GM19467 (cell line): ENCODE measurements at regions not wholly inside any gene's neighbourhood (a gene's known extent, or its start where the extent isn't known, plus 50 kb on each side); places are given as distances from the start of the nearest gene placed in this dataset.

ENCODE experiments used
- ATAC-seq: cut with Tn5 transposase; IDR thresholded peaks from one replicate; pipeline ENCODE4 v1.9.1; 2021; ENCODE audit warnings: mild to moderate bottlenecking, moderate library complexity; ENCODE audit not compliant: unreplicated experiment

DNA sequence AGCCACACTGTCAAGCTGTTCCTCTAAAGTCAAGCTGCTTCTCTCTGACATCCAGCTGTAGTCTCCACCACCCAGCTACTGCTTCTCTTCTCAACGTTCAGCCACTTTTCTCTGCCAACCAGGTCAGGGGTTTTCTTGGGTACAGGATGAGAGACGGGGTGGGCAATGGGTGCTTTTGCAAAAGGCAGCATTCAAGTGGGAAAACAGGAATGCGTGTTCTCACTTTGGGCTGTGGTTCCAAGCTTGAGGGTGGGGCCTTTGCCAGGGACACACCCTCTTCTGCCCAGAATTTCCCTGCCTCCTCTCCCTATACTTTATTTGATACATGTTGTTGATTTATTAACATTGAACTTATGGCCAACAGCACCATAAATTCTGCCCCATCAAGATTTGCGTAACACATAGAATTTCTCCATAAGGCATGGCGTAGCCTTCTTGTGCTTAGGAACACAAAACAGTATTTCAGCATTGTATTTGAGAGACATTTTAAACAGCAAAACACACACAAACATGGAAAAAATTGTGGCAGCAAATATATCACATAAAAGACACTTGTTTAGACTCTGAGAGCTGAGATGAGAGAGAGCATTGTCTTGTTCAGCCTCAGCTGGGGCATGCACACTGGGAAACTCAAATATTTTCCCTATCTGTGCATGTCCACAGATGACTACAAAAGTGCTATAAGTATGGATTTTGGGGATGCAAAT is 392.8 kb downstream of the SLITRK6 start:
- no peak for ATAC-seq

- no peak for ATAC-seq
Observed at GRCh38 chr13:85405316-85405897, 393.8 kb downstream of the SLITRK6 start.

DNA sequence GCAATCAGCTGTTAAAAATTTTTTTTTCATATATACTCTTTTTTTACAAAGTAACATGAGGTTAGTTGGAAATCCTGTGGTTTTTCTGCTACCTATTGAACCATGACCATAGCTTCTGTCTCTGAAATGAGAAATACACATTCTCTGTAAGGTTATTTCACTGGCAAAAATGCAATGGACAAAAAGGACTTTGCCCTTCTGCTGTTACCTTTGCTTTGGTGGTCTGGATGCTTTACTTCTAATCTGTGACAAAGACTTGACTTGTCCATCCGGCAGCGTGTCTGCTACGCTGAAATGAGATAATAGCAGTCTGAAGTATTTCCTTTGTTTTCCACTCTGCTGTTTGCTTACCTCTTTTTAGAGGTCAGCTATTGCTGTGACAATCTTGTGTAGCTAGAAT is 412.8 kb downstream of the SLITRK6 start:
- no peak for ATAC-seq

- ATAC-seq = no peak
Observed at GRCh38 chr13:85383291-85383690, 415.9 kb downstream of the SLITRK6 start.

DNA sequence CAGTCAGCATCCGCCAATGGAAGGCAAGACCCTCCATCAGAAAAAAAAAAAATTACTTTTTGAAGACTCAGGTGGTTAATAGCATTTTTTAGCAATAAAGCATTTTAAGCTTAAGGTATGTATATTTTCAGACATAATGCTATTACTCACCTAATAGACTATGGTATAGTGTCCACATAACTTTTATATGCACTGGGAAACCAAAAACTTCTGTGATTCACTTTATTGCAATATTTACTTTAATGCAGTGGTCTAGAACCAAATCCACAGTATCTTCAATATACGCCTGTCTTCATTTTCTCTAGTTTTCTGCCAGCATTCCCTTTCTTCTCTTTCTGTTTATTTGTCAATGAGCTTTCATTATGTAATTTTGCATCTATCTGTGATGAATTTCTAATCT is 418.1 kb downstream of the SLITRK6 start:
- no peak for ATAC-seq

- ATAC-seq = no peak
Observed at GRCh38 chr13:85379991-85380390, 419.2 kb downstream of the SLITRK6 start.

DNA sequence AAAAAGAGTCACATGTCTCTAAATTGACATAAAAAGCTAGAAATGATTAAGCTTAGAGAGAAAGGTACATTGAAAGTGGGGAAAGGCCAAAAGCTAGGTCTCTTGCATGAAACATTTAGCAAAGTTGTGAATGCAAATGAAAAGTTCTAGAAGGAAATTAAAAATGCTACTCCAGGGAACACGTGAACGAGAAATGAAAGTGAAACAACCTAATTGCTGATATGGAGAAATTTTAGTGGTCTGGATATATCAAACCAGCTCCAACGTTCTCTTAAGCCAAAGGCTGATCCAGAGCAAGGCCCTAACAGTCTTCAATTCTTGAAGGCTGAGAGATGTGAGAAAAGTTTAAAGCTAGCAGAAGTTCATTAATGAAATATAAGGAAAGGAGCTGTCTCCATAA is 419.8 kb downstream of the SLITRK6 start:
- no peak for ATAC-seq

DNA sequence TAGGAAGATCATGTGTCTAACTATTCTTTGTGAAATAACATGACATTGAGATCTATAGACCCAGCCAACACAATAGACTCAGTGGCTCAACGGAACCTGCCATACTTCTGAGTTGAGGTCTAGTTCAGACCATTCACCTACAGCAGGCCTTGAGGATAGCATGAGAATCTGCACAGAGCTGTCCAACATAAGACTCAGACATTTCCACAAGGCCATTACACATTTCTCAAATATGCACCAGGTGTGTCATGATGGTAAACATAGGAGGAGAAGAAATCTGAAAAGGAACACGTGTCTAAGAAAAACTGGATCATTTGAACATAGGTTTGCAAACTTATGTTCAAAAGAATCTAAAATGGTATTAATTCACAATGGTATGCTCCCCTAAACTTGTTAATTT is 421.4 kb downstream of the SLITRK6 start:
- ATAC-seq = no peak

GRCh38 chr13:85373322-85373721 is 425.9 kb downstream of the SLITRK6 start:
- no peak for ATAC-seq

DNA sequence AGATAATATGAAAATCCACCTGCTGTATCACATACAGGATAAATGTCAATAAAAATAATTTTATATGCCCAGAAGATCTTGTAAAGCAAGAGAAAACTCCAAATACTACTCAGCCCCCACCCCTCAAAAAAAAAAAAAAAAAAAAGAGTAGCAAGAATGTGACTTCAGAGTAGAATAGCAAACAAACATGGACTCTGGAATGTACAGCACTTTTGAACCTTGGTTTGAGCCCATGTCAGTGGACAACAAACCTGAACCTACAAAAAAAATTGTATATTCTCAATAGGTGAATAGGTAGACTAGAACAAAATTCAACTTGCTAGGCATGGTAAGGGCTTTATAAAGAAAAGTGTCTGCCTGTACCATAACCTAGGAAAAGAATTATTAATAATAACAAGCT is 428.0 kb downstream of the SLITRK6 start:
- no peak for ATAC-seq

DNA sequence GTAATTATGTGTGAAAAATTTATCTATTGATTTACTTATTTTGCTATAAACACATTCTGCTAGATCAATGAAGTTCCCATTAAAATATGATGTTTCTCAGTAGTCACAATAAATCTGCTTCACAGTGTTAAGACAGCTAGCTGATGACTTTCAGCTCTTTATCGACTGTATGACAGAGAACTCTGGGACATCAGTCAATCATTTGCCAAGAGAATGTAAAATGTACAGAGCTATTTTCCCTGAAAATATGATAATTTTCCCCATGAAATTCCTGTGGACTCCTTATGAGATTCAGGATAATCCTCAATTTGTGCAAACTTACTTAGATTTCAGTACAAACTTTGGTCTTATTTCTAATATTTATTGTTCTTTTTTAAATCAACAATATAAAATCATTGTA is 430.5 kb downstream of the SLITRK6 start:
- ATAC-seq = no peak

DNA sequence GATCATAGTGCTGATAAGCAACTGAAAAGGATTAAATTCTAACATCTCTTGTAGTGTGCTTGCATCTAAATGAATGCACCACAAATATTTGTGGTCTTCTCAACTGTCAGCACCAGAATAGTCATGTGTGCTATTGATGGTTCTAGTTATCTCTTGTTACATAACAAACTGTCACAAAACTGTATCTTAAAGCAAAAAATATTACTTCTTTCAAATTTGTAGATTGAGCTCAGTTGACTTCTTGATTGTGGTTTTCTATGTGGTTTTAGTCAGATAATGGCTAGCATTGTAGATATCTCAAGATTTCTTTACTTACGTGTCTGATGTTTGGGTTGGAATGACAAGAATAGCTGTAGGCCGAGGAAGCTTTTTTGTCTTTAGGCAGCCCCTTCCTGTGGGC is 431.3 kb downstream of the SLITRK6 start:
- ATAC-seq = no peak

DNA sequence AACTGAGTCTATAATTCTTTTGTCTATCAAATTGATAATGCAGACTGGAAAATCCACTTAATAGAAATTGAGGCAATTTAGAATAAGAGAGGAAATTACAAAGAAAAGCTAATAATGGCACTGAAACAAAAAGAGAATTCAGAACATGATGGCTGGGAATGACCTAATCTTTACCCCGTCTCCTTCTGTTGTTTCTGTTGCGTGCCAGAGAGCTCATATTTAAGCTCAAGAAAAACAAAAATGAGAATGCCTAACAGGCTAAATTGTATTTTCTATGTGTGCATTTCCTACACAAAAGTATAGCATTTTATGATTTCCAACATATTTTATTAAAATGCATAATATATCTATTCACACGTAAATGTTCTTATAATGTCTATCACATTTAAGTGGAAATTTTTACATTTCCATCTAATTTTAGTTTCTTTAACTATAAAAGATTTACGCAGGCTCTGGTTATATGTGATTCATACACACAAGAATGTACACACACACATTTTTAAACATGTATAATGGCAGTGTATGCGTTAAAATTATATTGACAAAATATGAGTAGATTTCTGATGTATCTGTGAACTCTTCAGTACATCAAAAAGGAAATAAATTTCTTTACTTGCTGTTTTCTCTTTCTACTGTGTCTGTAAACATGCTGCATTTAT is 432.3 kb downstream of the SLITRK6 start:
- ATAC-seq = no peak

GRCh38 chr13:85363504-85363903 is 435.7 kb downstream of the SLITRK6 start:
- no peak for ATAC-seq

GRCh38 chr13:85362980-85363379 is 436.2 kb downstream of the SLITRK6 start:
- ATAC-seq = no peak

DNA sequence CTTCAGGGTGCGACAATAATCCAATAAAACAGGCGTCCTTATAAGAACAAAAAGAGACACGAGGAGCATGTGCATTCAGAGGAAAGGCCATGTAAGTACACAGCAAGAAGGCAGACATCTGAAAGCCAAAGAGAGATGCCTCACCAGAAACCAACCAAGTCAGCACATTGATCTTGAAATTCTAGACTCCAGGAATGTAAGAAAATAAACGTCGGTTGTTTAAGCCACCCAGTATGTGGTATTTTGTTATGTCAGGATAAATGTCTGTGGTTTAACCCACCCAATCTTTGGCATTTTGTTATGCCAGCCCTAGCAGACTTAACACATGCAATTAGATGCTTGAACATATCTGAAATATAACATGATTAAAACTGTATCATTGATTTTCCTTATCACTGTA is 452.0 kb downstream of the SLITRK6 start:
- no peak for ATAC-seq

GRCh38 chr13:85334187-85334586 is 465.0 kb downstream of the SLITRK6 start:
- no peak for ATAC-seq

DNA sequence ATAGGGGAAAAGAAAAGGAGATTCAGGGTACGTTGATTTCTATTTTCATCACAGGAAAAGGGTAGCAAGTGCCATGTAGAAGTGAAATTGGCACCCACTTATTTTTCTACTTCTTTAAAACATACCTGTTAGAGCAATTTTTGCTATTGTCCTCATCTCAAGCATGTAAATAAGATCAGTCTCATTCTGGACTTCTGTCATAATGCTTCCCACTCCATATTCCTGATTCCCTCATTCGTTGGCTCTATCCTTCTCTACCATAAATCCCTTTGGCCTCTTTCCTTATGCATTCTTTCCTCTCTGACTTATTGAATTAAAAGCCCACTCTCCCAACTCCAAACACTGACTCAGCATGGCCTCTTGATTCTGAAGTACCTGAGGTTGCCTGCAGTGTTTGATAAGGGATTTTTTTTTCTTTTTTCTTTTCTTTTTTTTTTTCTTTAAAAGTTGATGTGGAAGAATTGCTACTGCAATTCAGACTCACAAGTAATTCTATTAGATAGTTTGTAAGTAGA is 465.7 kb downstream of the SLITRK6 start:
- no peak for ATAC-seq

DNA sequence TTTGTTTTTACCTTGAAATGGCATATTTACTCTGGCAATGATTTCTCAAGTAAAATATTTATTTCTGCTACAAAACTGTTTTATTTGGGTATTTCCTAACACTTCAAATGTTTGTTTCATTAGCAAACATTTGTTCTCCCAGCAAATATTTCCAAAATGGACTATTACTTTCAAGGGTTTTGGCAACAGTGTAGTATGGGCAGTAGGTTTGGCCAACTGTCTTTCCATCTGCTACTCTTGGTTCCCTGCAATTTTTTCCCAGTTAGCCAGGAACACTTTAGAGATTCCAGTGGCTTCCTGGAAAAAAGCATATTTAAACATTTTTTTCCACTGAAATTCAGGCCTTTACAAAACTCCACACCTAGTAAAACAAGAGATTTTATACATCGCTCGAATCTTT is 466.6 kb downstream of the SLITRK6 start:
- ATAC-seq = no peak

GRCh38 chr13:85321734-85322133 is 477.5 kb downstream of the SLITRK6 start:
- no peak for ATAC-seq

- ATAC-seq = no peak
Observed at GRCh38 chr13:85317781-85318180, 481.4 kb downstream of the SLITRK6 start.

DNA sequence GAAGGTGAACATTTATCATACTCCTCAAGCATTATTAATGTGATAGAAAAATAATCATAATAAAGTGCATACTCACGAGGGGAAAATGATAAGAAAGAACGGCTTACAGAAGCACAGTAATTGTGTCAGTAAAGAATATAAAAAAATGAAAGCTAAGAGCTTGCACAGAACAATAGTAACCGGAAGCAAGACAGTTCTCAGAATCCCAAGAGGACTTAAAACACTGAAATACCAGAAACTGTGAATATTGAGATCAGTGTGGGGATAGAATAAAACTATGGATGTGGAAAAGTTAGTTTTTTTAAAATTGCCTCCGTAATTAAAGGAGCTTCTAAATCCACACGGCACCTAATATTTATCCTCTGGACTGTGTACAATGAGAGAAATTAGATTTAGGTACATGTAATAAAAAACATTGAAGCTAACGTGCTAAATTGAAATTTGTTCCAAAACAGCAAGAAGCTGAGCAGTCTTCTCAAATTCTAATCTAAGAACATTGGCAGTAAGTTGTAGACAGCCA is 482.7 kb downstream of the SLITRK6 start:
- ATAC-seq = no peak
